Large intestine (tissue), 3 donors: ENCODE measurements at regions not wholly inside any gene's neighbourhood (a gene's known extent, or its start where the extent isn't known, plus 50 kb on each side); places are given as distances from the start of the nearest gene placed in this dataset.

ENCODE experiments used
- DNase-seq, 2 donors: peaks; one replicate each; pipeline versions ENCODE4 v3.0.0 to v3.0.0-alpha.2; 2013
- H3K27ac ChIP-seq: one replicate; pipeline ENCODE4 v1.5.1; 2013; ENCODE audit warnings: low read length
- H3K27me3 ChIP-seq: 2 replicates; pipeline ENCODE4 v1.6.1; 2013; ENCODE audit warnings: low read length; ENCODE audit not compliant: control insufficient read depth, insufficient read depth
- H3K36me3 ChIP-seq: 2 replicates; pipeline ENCODE4 v1.6.1; 2013; ENCODE audit warnings: low read length; ENCODE audit not compliant: control insufficient read depth, insufficient read depth
- H3K4me1 ChIP-seq: one replicate; pipeline ENCODE4 v1.6.1; 2013; ENCODE audit warnings: low read length; ENCODE audit not compliant: control insufficient read depth, insufficient read depth
- H3K4me3 ChIP-seq: one replicate; pipeline ENCODE4 v1.5.1; 2013; ENCODE audit warnings: low read length
- H3K9me3 ChIP-seq: one replicate; pipeline ENCODE4 v1.6.1; 2013; ENCODE audit warnings: mild to moderate bottlenecking, low read depth, low read length, moderate library complexity; ENCODE audit not compliant: control insufficient read depth
- WGBS: methylation state at CpG from one replicate; pipeline ENCODE4 v1.1.5; 2013; ENCODE audit warnings: low lambda C conversion rate; ENCODE audit not compliant: insufficient coverage; 5-methylcytosine and 5-hydroxymethylcytosine counted together

- Histone ChIP-seq H3K27me3 (no peaks in the 10 kb centered on the region), H3K9me3 (no peaks in the 10 kb centered on the region), H3K4me1 (no peaks in the 10 kb centered on the region), H3K27ac (no peak overlapping the region), H3K36me3 (no peaks in the 10 kb centered on the region), H3K4me3 (no peak overlapping the region)
- DNase-seq, result no peak
- WGBS, result 60% methylated on average over 1 of the region's 3 CpGs
Observed at GRCh38 chr1:218066332-218066731, 218.8 kb upstream of the RRP15 start.

GRCh38 chr1:218068241-218068640, 216.9 kb upstream of the RRP15 start:
- Histone ChIP-seq H3K9me3 (no peaks in the 10 kb centered on the region), H3K36me3 (no peaks in the 10 kb centered on the region), H3K27me3 (no peaks in the 10 kb centered on the region), H3K4me1 (no peaks in the 10 kb centered on the region), H3K4me3 (no peak overlapping the region), H3K27ac (no peak overlapping the region)
- no peak for DNase-seq
- WGBS, result 50% methylated on average over 1 of the region's 1 CpG

- no peaks in the 10 kb centered on the region for H3K4me1 ChIP-seq
- no peak overlapping the region for H3K27ac ChIP-seq
- H3K4me3 ChIP-seq, result no peak overlapping the region
- H3K9me3 ChIP-seq, result no peaks in the 10 kb centered on the region
- DNase-seq, result no peak
- H3K36me3 ChIP-seq, result no peaks in the 10 kb centered on the region
- H3K27me3 ChIP-seq, result no peaks in the 10 kb centered on the region
- WGBS, result 20% methylated on average over 2 of the region's 2 CpGs
Observed at GRCh38 chr1:218069180-218069579, 215.9 kb upstream of the RRP15 start.

- no peaks in the 10 kb centered on the region for H3K9me3 ChIP-seq
- H3K27ac ChIP-seq, result no peak overlapping the region
Observed at GRCh38 chr1:218073062-218073461, 212.0 kb upstream of the RRP15 start.

GRCh38 chr1:218078916-218079315, 206.2 kb upstream of the RRP15 start:
- WGBS, result 43% methylated on average over 1 of the region's 3 CpGs

More at GRCh38 chr1:218073062-218073461, 212.0 kb upstream of the RRP15 start:
- no peak for DNase-seq
- no peaks in the 10 kb centered on the region for H3K27me3 ChIP-seq
- H3K4me3 ChIP-seq, result no peak overlapping the region
- H3K36me3 ChIP-seq, result no peaks in the 10 kb centered on the region
- H3K4me1 ChIP-seq, result no peaks in the 10 kb centered on the region

GRCh38 chr1:218079347-218079746, 205.7 kb upstream of the RRP15 start:
- H3K36me3 ChIP-seq, result no peaks in the 10 kb centered on the region
- no peak overlapping the region for H3K4me3 ChIP-seq
- H3K27me3 ChIP-seq, result no peaks in the 10 kb centered on the region
- H3K4me1 ChIP-seq, result no peaks in the 10 kb centered on the region
- no peaks in the 10 kb centered on the region for H3K9me3 ChIP-seq
- no peak overlapping the region for H3K27ac ChIP-seq
- no peak for DNase-seq
- WGBS, result no CpG with 5 or more reads among the region's 4 CpGs

More at GRCh38 chr1:218078916-218079315, 206.2 kb upstream of the RRP15 start:
- Histone ChIP-seq H3K27me3 (no peaks in the 10 kb centered on the region), H3K4me1 (no peaks in the 10 kb centered on the region), H3K27ac (no peak overlapping the region), H3K9me3 (no peaks in the 10 kb centered on the region), H3K4me3 (no peak overlapping the region), H3K36me3 (no peaks in the 10 kb centered on the region)
- no peak for DNase-seq

GRCh38 chr1:218079820-218080219, 205.3 kb upstream of the RRP15 start:
- no CpG with 5 or more reads among the region's 5 CpGs for WGBS
- H3K27me3 ChIP-seq, result no peaks in the 10 kb centered on the region
- no peak for DNase-seq
- no peaks in the 10 kb centered on the region for H3K9me3 ChIP-seq
- H3K27ac ChIP-seq, result no peak overlapping the region
- no peaks in the 10 kb centered on the region for H3K4me1 ChIP-seq
- no peaks in the 10 kb centered on the region for H3K36me3 ChIP-seq
- H3K4me3 ChIP-seq, result no peak overlapping the region

GRCh38 chr1:218080863-218081262, 204.2 kb upstream of the RRP15 start:
- Histone ChIP-seq H3K4me3 (no peak overlapping the region), H3K4me1 (no peaks in the 10 kb centered on the region), H3K36me3 (no peaks in the 10 kb centered on the region), H3K27me3 (no peaks in the 10 kb centered on the region), H3K9me3 (no peaks in the 10 kb centered on the region), H3K27ac (no peak overlapping the region)
- DNase-seq, result no peak
- no CpG with 5 or more reads among the region's 5 CpGs for WGBS

GRCh38 chr1:218081358-218081757, 203.7 kb upstream of the RRP15 start:
- Histone ChIP-seq H3K4me3 (no peak overlapping the region), H3K27ac (no peak overlapping the region), H3K9me3 (no peaks in the 10 kb centered on the region), H3K4me1 (no peaks in the 10 kb centered on the region), H3K36me3 (no peaks in the 10 kb centered on the region), H3K27me3 (no peaks in the 10 kb centered on the region)
- no peak for DNase-seq

GRCh38 chr1:218090459-218090858, 194.6 kb upstream of the RRP15 start:
- Histone ChIP-seq H3K9me3 (no peaks in the 10 kb centered on the region), H3K4me3 (no peak overlapping the region), H3K27me3 (peaks cover 2% of the 10 kb centered on the region), H3K36me3 (no peaks in the 10 kb centered on the region), H3K27ac (no peak overlapping the region), H3K4me1 (no peaks in the 10 kb centered on the region)
- DNase-seq, result no peak
- WGBS, result no CpG with 5 or more reads among the region's 1 CpG

GRCh38 chr1:218101409-218101808, 183.7 kb upstream of the RRP15 start:
- Histone ChIP-seq H3K27ac (no peak overlapping the region), H3K4me1 (no peaks in the 10 kb centered on the region), H3K27me3 (no peaks in the 10 kb centered on the region), H3K9me3 (peaks cover 8% of the 10 kb centered on the region), H3K36me3 (no peaks in the 10 kb centered on the region), H3K4me3 (no peak overlapping the region)
- DNase-seq, result no peak
- 80% methylated on average over 1 of the region's 2 CpGs for WGBS
